KMS-11 (cell line): ENCODE measurements at regions not wholly inside any gene's neighbourhood (a gene's known extent, or its start where the extent isn't known, plus 50 kb on each side); places are given as distances from the start of the nearest gene placed in this dataset.

Source experiments
- H2AFZ ChIP-seq: fragments of 200-600 bp; sonication (generic); 2 replicates; pipeline ENCODE4 v1.6.1; 2016; ENCODE audit warnings: antibody characterized with exemption, mixed run types, low read depth
- H3K27ac ChIP-seq: fragments of 200-600 bp; sonication (generic); 2 replicates; pipeline ENCODE4 v1.6.1; 2016; ENCODE audit warnings: mild to moderate bottlenecking, mixed run types
- H3K27me3 ChIP-seq: fragments of 200-600 bp; sonication (generic); 2 replicates; pipeline ENCODE4 v1.6.1; 2017; ENCODE audit warnings: mild to moderate bottlenecking, low read depth, mixed run types, moderate library complexity; ENCODE audit not compliant: insufficient read depth
- H3K36me3 ChIP-seq: fragments of 200-600 bp; sonication (generic); 2 replicates; pipeline ENCODE4 v1.6.1; 2017; ENCODE audit warnings: mild to moderate bottlenecking, mixed run types; ENCODE audit not compliant: insufficient read depth
- H3K4me1 ChIP-seq: fragments of 200-600 bp; sonication (generic); 2 replicates; pipeline ENCODE4 v1.6.1; 2016; ENCODE audit warnings: mild to moderate bottlenecking, low read depth, mixed run types; ENCODE audit not compliant: poor library complexity, severe bottlenecking
- H3K4me2 ChIP-seq: fragments of 200-600 bp; sonication (generic); 2 replicates; pipeline ENCODE4 v1.7.0; 2016; ENCODE audit warnings: mild to moderate bottlenecking, mixed run types
- H3K4me3 ChIP-seq: fragments of 200-600 bp; sonication (generic); IDR thresholded peaks from 2 replicates; pipeline ENCODE4 v1.6.1; 2017; ENCODE audit warnings: low read depth, low read length, mixed read lengths; ENCODE audit not compliant: insufficient read depth
- H3K79me2 ChIP-seq: fragments of 200-600 bp; sonication (generic); 2 replicates; pipeline ENCODE4 v1.6.1; 2016; ENCODE audit warnings: low read depth, mixed run types; ENCODE audit not compliant: insufficient read depth
- H3K9ac ChIP-seq: fragments of 200-600 bp; sonication (generic); 2 replicates; pipeline ENCODE4 v1.6.1; 2016; ENCODE audit warnings: mild to moderate bottlenecking, mixed run types
- H4K20me1 ChIP-seq: fragments of 200-600 bp; sonication (generic); 2 replicates; pipeline ENCODE4 v1.6.1; 2016; ENCODE audit warnings: mild to moderate bottlenecking, mixed run types; ENCODE audit not compliant: insufficient read depth
- CTCF ChIP-seq: fragments of 200-600 bp; sonication (generic); conservative IDR thresholded peaks from 2 replicates; pipeline ENCODE4 v1.6.1; 2017; ENCODE audit warnings: low read depth, mild to moderate bottlenecking, antibody characterized with exemption, low read length, moderate library complexity, mixed read lengths

GRCh38 chr19:30744741-30745475, 372.7 kb downstream of the ZNF536 start:
- TF ChIP-seq CTCF: no peak
- Histone ChIP-seq H3K27ac (no peak overlapping the region), H3K36me3 (no peaks in the 10 kb centered on the region), H2AFZ (no peak overlapping the region), H3K9ac (no peak overlapping the region), H3K4me2 (no peak overlapping the region), H3K4me1 (no peaks in the 10 kb centered on the region), H3K79me2 (no peaks in the 10 kb centered on the region), H3K27me3 (no peaks in the 10 kb centered on the region), H4K20me1 (no peaks in the 10 kb centered on the region), H3K4me3 (no peak overlapping the region)

GRCh38 chr19:30743702-30744101, 371.5 kb downstream of the ZNF536 start:
- no peak overlapping the region for H3K4me3 ChIP-seq
- no peaks in the 10 kb centered on the region for H3K27me3 ChIP-seq
- H3K4me2 ChIP-seq: no peak overlapping the region
- TF ChIP-seq CTCF: no peak
- no peaks in the 10 kb centered on the region for H3K79me2 ChIP-seq
- H3K9ac ChIP-seq: no peak overlapping the region
- H4K20me1 ChIP-seq: no peaks in the 10 kb centered on the region
- no peak overlapping the region for H3K27ac ChIP-seq
- no peaks in the 10 kb centered on the region for H3K4me1 ChIP-seq
- no peak overlapping the region for H2AFZ ChIP-seq
- H3K36me3 ChIP-seq: no peaks in the 10 kb centered on the region

- H3K36me3 ChIP-seq: no peaks in the 10 kb centered on the region
- H2AFZ ChIP-seq: no peak overlapping the region; the same call in 1 of the 2 replicates
- no peaks in the 10 kb centered on the region for H4K20me1 ChIP-seq
- TF ChIP-seq CTCF: no peak
- no peaks in the 10 kb centered on the region for H3K79me2 ChIP-seq
- H3K4me2 ChIP-seq: no peak overlapping the region
- no peaks in the 10 kb centered on the region for H3K27me3 ChIP-seq
- H3K27ac ChIP-seq: no peak overlapping the region
- H3K4me1 ChIP-seq: no peaks in the 10 kb centered on the region
- H3K4me3 ChIP-seq: no peak overlapping the region
- no peak overlapping the region for H3K9ac ChIP-seq
These were observed 370.8 kb downstream of the ZNF536 start for GRCh38 chr19:30743011-30743410.

GRCh38 chr19:30742406-30742938, 370.3 kb downstream of the ZNF536 start:
- Histone ChIP-seq H3K4me1 (no peaks in the 10 kb centered on the region), H3K4me3 (no peak overlapping the region), H2AFZ (no peak overlapping the region; the same call in 1 of the 2 replicates), H3K9ac (no peak overlapping the region), H3K79me2 (no peaks in the 10 kb centered on the region), H3K36me3 (no peaks in the 10 kb centered on the region), H3K4me2 (no peak overlapping the region), H4K20me1 (no peaks in the 10 kb centered on the region), H3K27ac (no peak overlapping the region), H3K27me3 (no peaks in the 10 kb centered on the region)
- TF ChIP-seq CTCF: no peak
